GM19239 (cell line): ENCODE measurements at regions not wholly inside any gene's neighbourhood (a gene's known extent, or its start where the extent isn't known, plus 50 kb on each side); places are given as distances from the start of the nearest gene placed in this dataset.
"Not testable (repeated sequence)": the region's sequence is repeated elsewhere in the genome, so short reads cannot be mapped to it uniquely, and the experiment has no call there.

Experiments used
- DNase-seq: peaks from one replicate; pipeline ENCODE4 v3.0.0; 2011; ENCODE audit warnings: low spot score; ENCODE audit not compliant: insufficient read length
- FAIRE-seq: peaks from 2 replicates; lab custom pipeline; 2011; peaks lifted over from hg19 to GRCh38; lab: Jason Lieb, UNC

DNA sequence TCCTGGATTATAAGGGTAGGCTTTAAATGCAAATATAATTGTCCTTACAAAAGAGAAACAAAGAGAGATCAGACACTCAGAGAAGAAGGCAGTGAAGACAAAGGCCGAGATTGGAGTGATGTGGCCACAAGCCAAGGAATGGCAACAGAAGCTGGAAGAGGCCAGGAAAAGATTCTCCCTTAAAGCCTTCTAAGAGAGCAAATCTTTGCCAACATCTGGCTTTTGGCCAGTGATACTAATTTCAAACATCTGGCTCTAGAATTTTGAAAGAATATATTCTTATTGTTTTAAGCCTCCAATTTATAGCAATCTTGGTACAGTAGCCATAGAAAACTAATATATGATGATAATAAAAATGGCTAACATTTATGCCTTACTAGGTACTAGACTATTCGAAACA is 615.8 kb upstream of the ZNF385D start:
- FAIRE-seq (no peak), DNase-seq (no peak)

GRCh38 chr3:22371036-22371435 is 620.0 kb upstream of the ZNF385D start:
- DNase-seq (no peak), FAIRE-seq (no peak)

- DNase-seq (no peak), FAIRE-seq (no peak)
These were observed 620.7 kb upstream of the ZNF385D start for GRCh38 chr3:22371607-22372291.

GRCh38 chr3:22372292-22373062 is 621.5 kb upstream of the ZNF385D start:
- no peak for FAIRE-seq
- no peak for DNase-seq

DNA sequence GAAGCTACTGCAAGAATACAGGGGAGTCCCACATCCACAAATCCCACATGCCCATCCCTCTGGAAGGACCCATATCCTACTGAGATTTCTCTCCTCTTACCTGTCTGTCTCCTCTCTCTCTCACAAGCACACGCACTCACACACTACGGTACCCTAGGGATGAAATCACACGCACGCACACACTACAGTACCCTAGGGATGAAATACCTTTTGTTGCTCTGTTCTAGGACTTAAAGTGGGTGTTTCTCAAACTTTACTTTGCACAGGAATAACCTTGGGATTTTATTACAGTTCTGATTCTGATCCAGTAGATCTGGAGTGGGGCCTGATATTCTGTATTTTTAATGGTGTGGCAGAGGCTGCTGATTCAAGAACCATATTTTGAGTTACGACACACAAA is 622.2 kb upstream of the ZNF385D start:
- DNase-seq (no peak), FAIRE-seq (no peak)

DNA sequence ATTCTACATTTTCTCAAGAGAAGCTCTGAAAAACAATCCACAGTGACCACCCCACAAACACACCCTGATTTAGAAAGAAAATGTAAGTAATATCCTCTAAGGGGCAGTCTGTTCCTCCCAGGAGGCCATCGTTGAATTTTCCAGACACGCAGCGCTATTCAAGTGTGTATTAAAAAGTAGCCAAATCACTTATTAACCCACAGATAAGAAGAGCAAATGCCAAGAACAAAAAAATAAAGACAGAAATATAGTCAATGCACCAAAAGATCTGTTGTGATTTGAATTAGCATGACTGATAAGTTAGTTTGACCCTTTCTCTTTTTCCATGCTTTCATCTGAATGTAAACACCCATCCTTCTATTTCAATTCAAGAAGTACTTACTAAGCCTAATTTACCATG is 622.8 kb upstream of the ZNF385D start:
- FAIRE-seq (no peak), DNase-seq (no peak)

DNA sequence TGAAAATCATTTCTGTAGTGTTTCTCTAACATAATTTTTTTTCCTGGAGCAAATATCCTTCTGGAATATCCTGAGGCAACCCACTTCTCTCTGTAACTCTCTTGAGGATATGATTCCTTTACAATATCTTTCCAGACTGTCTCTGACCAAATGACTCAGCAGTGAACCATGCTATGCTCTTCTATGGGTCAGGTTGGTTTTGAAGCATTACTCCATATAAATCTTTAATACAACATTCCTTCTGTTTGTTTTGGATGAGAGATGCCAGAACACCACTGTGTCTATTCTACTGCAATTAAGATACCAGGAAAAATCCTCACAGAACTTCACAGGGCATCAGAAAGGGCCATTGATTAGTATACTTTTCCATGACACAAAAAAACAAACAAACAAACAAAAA is 626.4 kb upstream of the ZNF385D start:
- no peak for DNase-seq
- FAIRE-seq = no peak

GRCh38 chr3:22378869-22379268 is 627.9 kb upstream of the ZNF385D start:
- DNase-seq (no peak), FAIRE-seq (no peak)

GRCh38 chr3:22380253-22380652 is 629.2 kb upstream of the ZNF385D start:
- no peak for FAIRE-seq
- no peak for DNase-seq

GRCh38 chr3:22381564-22381963 is 630.6 kb upstream of the ZNF385D start:
- not testable (repeated sequence) for FAIRE-seq, DNase-seq

GRCh38 chr3:22383285-22383684 is 632.3 kb upstream of the ZNF385D start:
- DNase-seq = no peak
- no peak for FAIRE-seq

DNA sequence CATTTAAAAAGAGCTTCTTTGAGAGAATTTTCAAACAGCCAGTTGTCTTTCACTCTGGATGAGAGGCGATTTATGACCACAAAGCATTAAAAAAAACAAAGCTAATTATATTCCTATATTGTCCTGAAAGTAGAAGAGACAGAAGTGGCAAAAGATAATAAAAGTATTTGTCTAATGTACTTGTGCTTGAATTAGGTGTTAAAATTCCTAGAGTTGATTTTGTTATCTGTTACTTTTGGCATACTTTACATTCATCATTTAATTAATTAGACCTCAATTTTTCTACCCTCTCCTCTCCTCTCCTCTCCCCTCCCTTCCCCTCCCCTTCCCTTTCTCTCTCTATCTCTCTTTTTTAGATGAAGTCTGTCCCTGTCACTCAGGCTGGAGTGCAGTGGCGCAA is 635.1 kb upstream of the ZNF385D start:
- no peak for DNase-seq
- FAIRE-seq = no peak

DNA sequence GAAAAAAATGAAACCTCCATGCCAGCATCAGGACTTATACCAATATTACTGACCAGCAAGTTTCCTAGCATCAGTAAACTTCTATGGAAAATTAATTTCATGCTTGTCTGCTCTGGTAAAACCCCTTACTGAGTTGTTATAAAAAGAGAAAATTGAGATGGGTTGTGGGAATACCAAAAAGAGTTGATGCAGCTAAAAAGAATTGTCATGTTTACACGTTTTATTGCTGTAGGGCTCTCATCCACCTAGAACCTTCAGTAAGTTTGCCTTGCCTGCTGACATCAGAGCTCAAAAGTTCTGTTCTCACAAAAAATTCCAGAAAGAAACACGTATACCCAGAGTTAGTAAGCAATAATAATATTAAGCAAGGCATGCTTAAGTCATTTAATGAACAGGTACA is 641.3 kb upstream of the ZNF385D start:
- DNase-seq (no peak), FAIRE-seq (no peak)

- no peak for FAIRE-seq
These were observed 641.8 kb upstream of the ZNF385D start for GRCh38 chr3:22392859-22393258.

DNA sequence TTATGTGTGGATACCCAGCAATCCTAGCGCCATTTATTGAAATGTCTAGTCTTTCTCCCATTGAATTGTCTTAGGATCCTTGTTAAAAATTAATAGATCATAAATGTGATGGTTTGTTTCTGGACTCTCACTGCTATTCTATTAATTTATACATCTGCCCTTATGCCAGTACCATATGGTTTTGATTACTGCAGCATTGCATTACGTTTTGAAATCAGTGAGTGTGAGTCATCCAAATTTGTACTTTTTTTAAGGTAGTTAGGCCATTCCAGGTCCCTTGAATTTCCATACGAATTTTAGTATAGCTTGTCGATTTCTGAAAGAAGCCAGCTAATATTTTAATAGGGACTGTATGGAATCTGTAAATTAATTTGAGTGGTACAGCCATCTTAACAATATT is 648.6 kb upstream of the ZNF385D start:
- no peak for DNase-seq
- no peak for FAIRE-seq

More at GRCh38 chr3:22392859-22393258, 641.8 kb upstream of the ZNF385D start:
- DNase-seq = no peak

- DNase-seq (no peak), FAIRE-seq (no peak)
These were observed 650.5 kb upstream of the ZNF385D start for GRCh38 chr3:22401499-22401898.

GRCh38 chr3:22414239-22414638 is 663.2 kb upstream of the ZNF385D start:
- DNase-seq (no peak), FAIRE-seq (no peak)

- FAIRE-seq, DNase-seq: not testable (repeated sequence)
These were observed 665.9 kb upstream of the ZNF385D start for GRCh38 chr3:22416838-22417446.

DNA sequence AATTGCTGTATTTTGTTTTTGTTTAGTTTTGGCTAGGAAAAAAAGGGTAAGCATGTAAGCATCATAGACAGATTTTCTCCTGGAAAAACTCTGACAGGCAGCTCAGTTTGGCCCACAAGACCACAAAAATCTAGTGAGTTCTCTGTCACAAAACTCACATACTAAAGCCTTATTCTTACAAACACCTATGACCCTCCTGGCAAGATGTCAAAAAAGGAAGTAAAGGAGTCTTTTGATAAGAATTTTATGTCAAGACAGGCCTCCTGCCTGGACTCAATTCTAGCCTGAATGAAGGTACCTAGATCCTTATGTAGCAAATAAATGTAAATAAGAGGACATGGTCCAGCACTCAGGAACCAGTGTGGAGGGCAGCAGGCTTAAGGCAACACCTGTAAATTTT is 668.3 kb upstream of the ZNF385D start:
- DNase-seq = no peak
- no peak for FAIRE-seq

- FAIRE-seq (no peak), DNase-seq (no peak)
These were observed 670.6 kb upstream of the ZNF385D start for GRCh38 chr3:22421589-22421988.

DNA sequence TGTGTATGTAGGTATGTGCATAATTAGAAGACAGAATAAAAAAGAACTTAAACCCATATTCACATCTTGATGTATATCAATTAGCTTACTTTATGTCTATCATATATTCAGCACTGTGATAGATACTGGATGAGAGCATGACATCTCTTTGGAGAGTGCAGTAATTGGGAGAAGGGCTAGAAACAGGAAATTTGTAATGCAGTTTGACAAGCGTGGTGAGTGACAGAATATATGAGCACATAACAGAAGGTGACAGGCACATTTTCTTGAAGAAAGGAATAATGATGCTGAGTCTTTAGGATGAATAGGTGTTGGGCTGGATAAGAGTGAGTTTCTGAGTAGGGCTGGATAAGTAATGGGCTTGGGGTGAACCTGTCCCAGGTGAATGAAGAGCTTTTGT is 680.3 kb upstream of the ZNF385D start:
- FAIRE-seq (no peak), DNase-seq (no peak)
